Neuron (in vitro differentiated cells): ENCODE measurements at regions not wholly inside any gene's neighbourhood (a gene's known extent, or its start where the extent isn't known, plus 50 kb on each side); places are given as distances from the start of the nearest gene placed in this dataset.

Experiments used
- H2AFZ ChIP-seq: one replicate; pipeline ENCODE4 v1.6.1; 2013; ENCODE audit warnings: low read depth, mild to moderate bottlenecking, inconsistent platforms, low read length, moderate library complexity
- H3K27me3 ChIP-seq: one replicate; pipeline ENCODE4 v1.6.1; 2013; ENCODE audit warnings: low read length; ENCODE audit not compliant: insufficient read depth
- H3K36me3 ChIP-seq: one replicate; pipeline ENCODE4 v1.6.1; 2013; ENCODE audit warnings: low read length; ENCODE audit not compliant: insufficient read depth
- H3K4me1 ChIP-seq: one replicate; pipeline ENCODE4 v1.6.1; 2013; ENCODE audit warnings: low read length; ENCODE audit not compliant: insufficient read depth
- H3K4me3 ChIP-seq: 2 replicates; pipeline ENCODE4 v1.5.1; 2013; ENCODE audit warnings: mild to moderate bottlenecking, low read length, moderate library complexity
- H3K9me3 ChIP-seq: one replicate; pipeline ENCODE4 v1.6.1; 2013; ENCODE audit warnings: low read length

- H3K9me3 ChIP-seq = no peaks in the 10 kb centered on the region
- no peaks in the 10 kb centered on the region for H3K27me3 ChIP-seq
- no peaks in the 10 kb centered on the region for H3K36me3 ChIP-seq
- H3K4me3 ChIP-seq = no peak overlapping the region
- no peaks in the 10 kb centered on the region for H3K4me1 ChIP-seq
- no peak overlapping the region for H2AFZ ChIP-seq
These were observed 89.6 kb upstream of the PTGFR start for GRCh38 chr1:78401148-78401547.

DNA sequence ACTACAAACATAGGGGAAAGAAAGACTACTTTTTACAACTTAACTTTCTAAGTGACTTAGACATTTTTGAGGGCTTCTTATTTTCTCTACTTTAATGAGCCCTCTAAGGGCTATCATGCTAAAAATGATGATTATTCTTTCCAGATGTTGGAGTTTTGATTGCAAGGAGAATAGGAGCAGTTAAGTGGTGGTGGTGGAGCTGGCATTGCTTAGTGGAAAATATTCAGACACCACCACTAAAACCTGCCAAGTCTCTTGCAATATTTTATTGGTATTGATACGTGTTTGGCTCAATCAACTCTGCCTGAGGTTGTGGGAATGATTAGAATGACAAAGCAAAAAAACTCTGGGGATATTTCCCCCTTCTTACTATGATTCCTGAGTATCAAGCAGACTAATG, 82.6 kb upstream of the PTGFR start:
- Histone ChIP-seq H3K36me3 (no peaks in the 10 kb centered on the region), H3K4me3 (no peak overlapping the region), H2AFZ (no peak overlapping the region), H3K4me1 (no peaks in the 10 kb centered on the region), H3K9me3 (no peaks in the 10 kb centered on the region), H3K27me3 (no peaks in the 10 kb centered on the region)

DNA sequence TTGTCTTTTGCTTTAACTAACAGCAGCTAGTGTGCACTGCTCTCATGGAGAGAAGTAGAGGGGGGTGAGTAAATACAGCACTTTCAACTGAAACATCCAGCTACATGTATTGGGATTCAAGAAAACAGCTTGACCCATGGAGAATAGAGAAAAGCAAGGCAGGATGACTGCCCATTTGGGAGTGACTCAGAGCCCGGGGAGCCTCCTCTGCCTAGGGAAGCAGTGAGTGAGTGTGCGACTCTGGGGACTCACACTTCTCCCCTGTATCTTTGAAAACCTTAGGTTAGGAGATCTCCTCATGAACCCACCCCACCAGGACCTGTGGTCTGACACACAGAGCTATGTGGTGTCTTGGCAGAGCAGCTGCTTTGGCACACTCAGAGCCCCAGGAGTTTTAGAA, 82.0 kb upstream of the PTGFR start:
- no peaks in the 10 kb centered on the region for H3K4me1 ChIP-seq
- H3K27me3 ChIP-seq = no peaks in the 10 kb centered on the region
- no peak overlapping the region for H3K4me3 ChIP-seq
- H2AFZ ChIP-seq = no peak overlapping the region
- no peaks in the 10 kb centered on the region for H3K9me3 ChIP-seq
- H3K36me3 ChIP-seq = no peaks in the 10 kb centered on the region

GRCh38 chr1:78410643-78411042, 80.1 kb upstream of the PTGFR start:
- no peaks in the 10 kb centered on the region for H3K27me3 ChIP-seq
- no peaks in the 10 kb centered on the region for H3K36me3 ChIP-seq
- no peaks in the 10 kb centered on the region for H3K9me3 ChIP-seq
- no peak overlapping the region for H2AFZ ChIP-seq
- no peak overlapping the region for H3K4me3 ChIP-seq
- H3K4me1 ChIP-seq = no peaks in the 10 kb centered on the region

GRCh38 chr1:78411707-78412106, 79.1 kb upstream of the PTGFR start:
- H3K4me1 ChIP-seq = no peaks in the 10 kb centered on the region
- H3K9me3 ChIP-seq = no peaks in the 10 kb centered on the region
- no peak overlapping the region for H2AFZ ChIP-seq
- H3K27me3 ChIP-seq = no peaks in the 10 kb centered on the region
- H3K36me3 ChIP-seq = no peaks in the 10 kb centered on the region
- no peak overlapping the region for H3K4me3 ChIP-seq

- Histone ChIP-seq H3K36me3 (no peaks in the 10 kb centered on the region), H3K27me3 (no peaks in the 10 kb centered on the region), H2AFZ (no peak overlapping the region)
These were observed 75.6 kb upstream of the PTGFR start for GRCh38 chr1:78415165-78415564.

GRCh38 chr1:78419309-78419708, 71.5 kb upstream of the PTGFR start:
- Histone ChIP-seq H3K9me3 (no peaks in the 10 kb centered on the region), H3K4me1 (no peaks in the 10 kb centered on the region), H2AFZ (no peak overlapping the region), H3K4me3 (no peak overlapping the region), H3K36me3 (no peaks in the 10 kb centered on the region), H3K27me3 (no peaks in the 10 kb centered on the region)

More at GRCh38 chr1:78415165-78415564, 75.6 kb upstream of the PTGFR start:
- Histone ChIP-seq H3K9me3 (no peaks in the 10 kb centered on the region), H3K4me3 (no peak overlapping the region), H3K4me1 (no peaks in the 10 kb centered on the region)

DNA sequence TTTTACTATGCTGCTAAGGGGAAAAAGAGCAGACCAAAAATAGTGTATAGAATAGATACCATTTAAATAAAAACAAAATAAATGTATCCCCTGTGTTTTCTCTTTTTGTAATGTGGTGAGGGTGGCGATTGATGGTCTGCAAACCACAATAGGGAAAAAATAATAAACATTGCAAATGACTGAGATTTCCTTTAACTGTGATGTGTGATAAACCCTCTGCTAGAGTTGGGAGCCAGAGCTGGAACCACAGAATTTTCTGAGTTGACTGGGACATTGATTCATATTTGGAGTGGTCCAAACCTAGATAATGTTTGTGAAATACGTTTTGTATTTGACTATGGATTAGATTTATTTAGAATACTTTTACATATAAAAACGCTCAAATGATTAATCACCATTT, 70.6 kb upstream of the PTGFR start:
- Histone ChIP-seq H3K4me1 (no peaks in the 10 kb centered on the region), H3K4me3 (no peak overlapping the region), H3K27me3 (no peaks in the 10 kb centered on the region), H3K36me3 (no peaks in the 10 kb centered on the region), H2AFZ (no peak overlapping the region), H3K9me3 (no peaks in the 10 kb centered on the region)

GRCh38 chr1:78420688-78421087, 70.1 kb upstream of the PTGFR start:
- Histone ChIP-seq H3K36me3 (no peaks in the 10 kb centered on the region), H3K27me3 (no peaks in the 10 kb centered on the region), H2AFZ (no peak overlapping the region)

GRCh38 chr1:78424720-78425119, 66.1 kb upstream of the PTGFR start:
- no peaks in the 10 kb centered on the region for H3K9me3 ChIP-seq
- no peaks in the 10 kb centered on the region for H3K27me3 ChIP-seq
- H2AFZ ChIP-seq = no peak overlapping the region
- H3K4me1 ChIP-seq = peaks cover 14% of the 10 kb centered on the region
- no peak overlapping the region for H3K4me3 ChIP-seq
- no peaks in the 10 kb centered on the region for H3K36me3 ChIP-seq

More at GRCh38 chr1:78420688-78421087, 70.1 kb upstream of the PTGFR start:
- H3K9me3 ChIP-seq = no peaks in the 10 kb centered on the region
- H3K4me1 ChIP-seq = no peaks in the 10 kb centered on the region
- H3K4me3 ChIP-seq = no peak overlapping the region

DNA sequence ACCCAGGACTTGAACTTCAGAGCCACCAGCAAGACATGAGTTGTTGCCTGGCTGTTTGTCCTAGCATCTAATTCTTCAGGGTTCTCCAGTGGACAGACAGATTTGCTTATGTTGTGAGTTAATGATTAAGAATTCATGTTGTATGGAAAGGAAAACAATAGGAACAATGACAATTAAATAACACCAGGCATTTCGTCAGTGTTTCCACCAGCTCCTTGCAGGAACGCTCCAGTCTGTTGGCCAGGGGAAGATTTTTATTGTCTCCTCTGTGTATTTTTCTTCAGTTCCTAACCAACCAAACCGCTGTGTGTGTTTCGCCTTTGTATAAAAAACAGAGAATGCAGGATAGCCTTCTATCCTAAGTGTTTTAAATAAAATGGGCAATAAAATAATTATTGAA, 64.4 kb upstream of the PTGFR start:
- no peaks in the 10 kb centered on the region for H3K27me3 ChIP-seq
- H3K36me3 ChIP-seq = no peaks in the 10 kb centered on the region
- no peaks in the 10 kb centered on the region for H3K9me3 ChIP-seq
- no peak overlapping the region for H3K4me3 ChIP-seq
- H3K4me1 ChIP-seq = peaks cover 14% of the 10 kb centered on the region
- H2AFZ ChIP-seq = peak overlapping the region; percentile 86

- Histone ChIP-seq H3K27me3 (no peaks in the 10 kb centered on the region), H3K9me3 (no peaks in the 10 kb centered on the region), H2AFZ (no peak overlapping the region), H3K4me3 (no peak overlapping the region), H3K36me3 (no peaks in the 10 kb centered on the region), H3K4me1 (peaks cover 14% of the 10 kb centered on the region)
These were observed 63.3 kb upstream of the PTGFR start for GRCh38 chr1:78427506-78427905.

DNA sequence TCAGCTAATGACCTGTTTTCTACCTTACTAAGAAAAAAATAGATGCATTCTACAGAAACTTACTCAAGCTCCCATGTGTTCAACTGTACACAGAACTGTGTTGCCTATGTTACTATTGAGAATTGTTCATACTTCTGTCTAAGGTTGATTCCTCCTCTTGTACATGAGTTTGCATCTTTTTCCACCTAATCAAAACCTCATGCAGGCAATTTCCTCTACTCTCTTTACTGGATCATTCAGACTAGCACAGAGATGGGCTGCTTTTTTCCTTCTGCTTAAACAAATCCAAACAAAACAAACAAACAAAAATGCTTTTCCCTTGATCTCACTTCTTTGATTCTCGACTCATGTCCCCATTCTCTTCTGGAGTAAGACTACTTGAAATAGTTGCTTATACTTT, 58.8 kb upstream of the PTGFR start:
- H3K36me3 ChIP-seq = no peaks in the 10 kb centered on the region
- no peaks in the 10 kb centered on the region for H3K27me3 ChIP-seq
- no peak overlapping the region for H2AFZ ChIP-seq
- H3K9me3 ChIP-seq = no peaks in the 10 kb centered on the region
- H3K4me3 ChIP-seq = no peak overlapping the region
- peaks cover 2% of the 10 kb centered on the region for H3K4me1 ChIP-seq

DNA sequence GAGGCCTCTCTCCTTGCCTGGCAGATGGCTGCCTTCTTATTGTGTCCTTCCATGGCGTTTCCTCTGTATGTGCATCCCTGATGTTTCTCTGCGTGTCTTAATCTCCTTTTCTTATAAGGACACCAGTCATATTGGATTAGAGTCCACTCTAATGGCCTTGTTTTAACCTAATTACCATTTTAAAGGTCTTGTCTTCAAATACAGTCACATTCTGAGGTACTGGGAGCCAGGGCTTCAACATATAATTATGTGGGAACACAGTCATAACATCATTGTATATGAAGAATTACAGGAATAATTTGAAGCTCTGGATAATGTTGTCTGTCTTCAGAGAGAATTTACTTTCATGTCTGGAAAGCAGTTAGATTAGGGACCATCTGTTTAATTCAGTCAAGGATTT, 56.4 kb upstream of the PTGFR start:
- Histone ChIP-seq H2AFZ (no peak overlapping the region), H3K4me1 (no peaks in the 10 kb centered on the region), H3K9me3 (no peaks in the 10 kb centered on the region), H3K4me3 (no peak overlapping the region), H3K36me3 (no peaks in the 10 kb centered on the region), H3K27me3 (no peaks in the 10 kb centered on the region)
